Erythroblast (primary cell): ENCODE measurements at regions not wholly inside any gene's neighbourhood (a gene's known extent, or its start where the extent isn't known, plus 50 kb on each side); places are given as distances from the start of the nearest gene placed in this dataset.
"Not testable (repeated sequence)": the region's sequence is repeated elsewhere in the genome, so short reads cannot be mapped to it uniquely, and the experiment has no call there.

Experiments used
- DNase-seq, 2 experiments: peaks; one replicate each; lab custom pipeline; 2025; lab: John Stamatoyannopoulos, UW
- GATA1 ChIP-seq: IDR thresholded peaks from 2 replicates; pipeline ENCODE4 v1.6.1; 2011; ENCODE audit warnings: low read depth, mild to moderate bottlenecking, control low read depth, low read length, moderate library complexity
- POLR2A ChIP-seq: IDR thresholded peaks from 2 replicates; pipeline ENCODE4 v1.6.1; 2011; ENCODE audit warnings: mild to moderate bottlenecking, low read length

DNA sequence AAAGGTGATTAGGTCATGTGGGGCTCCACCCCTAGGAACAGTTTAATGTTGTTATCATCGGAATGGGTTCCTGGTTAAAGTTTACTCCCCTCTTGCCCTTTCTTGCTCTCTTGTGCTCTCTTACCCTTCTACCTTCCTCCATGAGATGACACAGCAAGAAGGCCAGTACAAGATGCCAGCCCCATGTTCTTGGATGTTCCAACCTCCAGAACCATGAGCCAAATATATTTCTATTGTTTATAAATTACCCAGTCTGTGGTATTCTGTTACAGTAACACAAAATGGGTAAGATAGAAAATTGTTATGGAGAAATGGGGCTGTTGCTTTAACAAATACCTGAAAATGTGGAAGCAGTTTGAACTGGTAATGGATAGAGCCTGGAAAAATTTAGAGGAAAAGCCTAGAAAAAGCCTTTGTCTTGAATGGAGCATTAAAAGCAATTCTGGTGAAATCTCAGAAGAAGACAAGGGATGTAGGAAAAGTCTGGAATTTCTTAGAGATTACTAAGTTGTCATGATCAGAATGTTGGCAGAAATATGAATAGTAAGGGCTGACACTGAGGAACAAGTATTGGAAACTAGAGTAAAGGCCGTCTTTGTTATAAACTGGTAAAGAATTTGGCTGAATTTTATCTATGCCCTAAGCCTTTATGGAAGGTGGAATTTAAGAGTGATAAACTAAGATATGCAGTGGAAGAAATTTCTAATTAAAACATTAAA lies 53.5 kb upstream of the TSC22D1 start:
- DNase-seq = no peak
- TF ChIP-seq POLR2A (no peak), GATA1 (no peak)

DNA sequence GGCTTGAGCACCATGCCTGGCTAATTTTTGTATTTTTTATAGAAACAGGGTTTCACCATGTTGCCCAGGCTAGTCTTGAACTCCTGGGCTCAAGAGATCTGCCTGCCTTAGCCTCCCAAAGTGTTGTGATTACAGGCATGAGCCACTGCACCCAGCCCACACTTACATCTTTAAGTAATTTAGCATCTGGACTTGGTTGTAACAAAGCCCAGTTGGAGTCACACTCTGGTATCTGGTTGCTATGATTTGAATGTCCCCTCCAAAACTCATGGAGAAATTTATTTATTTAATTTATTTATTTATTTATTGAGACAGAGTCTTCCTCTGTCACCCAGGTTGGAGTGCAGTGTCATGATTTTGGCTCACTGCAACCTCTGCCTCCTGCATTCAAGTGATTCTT lies 52.7 kb upstream of the TSC22D1 start:
- not testable (repeated sequence) for DNase-seq

DNA sequence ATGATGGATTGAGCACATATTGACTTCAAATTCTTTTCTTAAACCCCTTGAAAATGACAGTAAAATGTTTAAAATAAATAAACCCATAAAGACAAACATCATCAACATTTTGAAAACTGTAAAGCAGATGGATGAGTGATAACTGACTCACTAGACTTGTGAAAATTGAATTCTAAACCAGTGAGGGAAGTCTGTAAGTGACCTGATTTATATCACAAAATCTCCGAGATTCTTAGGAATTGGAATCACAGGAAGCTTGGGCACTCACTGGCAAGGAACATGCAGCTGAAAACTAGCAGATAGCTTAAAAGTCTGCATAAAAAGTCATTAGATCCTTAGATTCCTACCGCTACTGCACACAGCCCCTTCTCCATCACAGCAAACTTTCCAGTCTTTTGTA lies 51.3 kb upstream of the TSC22D1 start:
- DNase-seq = no peak

DNA sequence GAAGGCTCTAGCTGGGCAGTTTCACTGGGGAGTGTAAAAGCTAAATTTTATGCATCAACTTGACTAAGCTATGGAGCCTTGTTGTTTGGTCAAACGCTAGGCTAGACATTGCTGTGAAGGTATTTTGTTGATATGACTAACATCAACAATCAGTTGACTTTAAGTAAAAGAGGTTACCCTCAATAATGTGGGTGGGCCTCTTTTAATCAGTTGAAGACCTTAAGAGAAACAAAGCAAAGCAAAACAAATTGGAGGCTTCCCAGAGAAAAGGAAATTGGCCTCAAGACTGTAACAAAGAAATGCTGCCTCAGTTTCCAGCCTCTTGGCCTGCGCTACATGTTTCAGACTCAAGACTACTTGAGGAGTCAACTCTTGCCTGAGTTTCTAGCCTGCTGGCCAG lies 50.0 kb upstream of the TSC22D1 start:
- no peak for DNase-seq
- no peak for TF ChIP-seq POLR2A
- TF ChIP-seq GATA1 = no peak

More for the DNA sequence above, 51.3 kb upstream of the TSC22D1 start:
- TF ChIP-seq GATA1 (no peak), POLR2A (no peak)
